WERI-Rb-1 (cell line): ENCODE measurements at regions not wholly inside any gene's neighbourhood (a gene's known extent, or its start where the extent isn't known, plus 50 kb on each side); places are given as distances from the start of the nearest gene placed in this dataset.
"Not testable (repeated sequence)": the region's sequence is repeated elsewhere in the genome, so short reads cannot be mapped to it uniquely, and the experiment has no call there.

ENCODE experiments used
- DNase-seq: peaks from one replicate; pipeline ENCODE4 v3.0.0-alpha.2; 2020
- H3K27ac ChIP-seq: fragments of 250-450 bp; sonication (Bioruptor Pico); 2 replicates; pipeline ENCODE4 v1.5.1; 2020; ENCODE audit warnings: mild to moderate bottlenecking, moderate library complexity
- H3K27me3 ChIP-seq: fragments of 250-450 bp; sonication (Bioruptor Pico); 2 replicates; pipeline ENCODE4 v1.5.1; 2021; ENCODE audit warnings: mild to moderate bottlenecking, low read depth, moderate library complexity; ENCODE audit not compliant: insufficient read depth, severe bottlenecking
- H3K36me3 ChIP-seq: fragments of 250-450 bp; sonication (Bioruptor Pico); 2 replicates; pipeline ENCODE4 v1.5.1; 2020; ENCODE audit warnings: mild to moderate bottlenecking, moderate library complexity
- H3K4me3 ChIP-seq: 2 replicates; pipeline ENCODE4 v1.5.1; 2011; ENCODE audit warnings: low read depth, mild to moderate bottlenecking, control low read depth, low read length
- H3K9me3 ChIP-seq: fragments of 250-450 bp; sonication (Bioruptor Pico); 2 replicates; pipeline ENCODE4 v1.5.1; 2021; ENCODE audit warnings: mild to moderate bottlenecking, moderate library complexity; ENCODE audit not compliant: severe bottlenecking
- TF ChIP-seq, protein P1 (sequence below): IDR thresholded peaks from 2 replicates; pipeline ENCODE4 v1.5.1; 2011; ENCODE audit warnings: low read depth, mild to moderate bottlenecking, control low read depth, inconsistent platforms, low read length

DNA sequence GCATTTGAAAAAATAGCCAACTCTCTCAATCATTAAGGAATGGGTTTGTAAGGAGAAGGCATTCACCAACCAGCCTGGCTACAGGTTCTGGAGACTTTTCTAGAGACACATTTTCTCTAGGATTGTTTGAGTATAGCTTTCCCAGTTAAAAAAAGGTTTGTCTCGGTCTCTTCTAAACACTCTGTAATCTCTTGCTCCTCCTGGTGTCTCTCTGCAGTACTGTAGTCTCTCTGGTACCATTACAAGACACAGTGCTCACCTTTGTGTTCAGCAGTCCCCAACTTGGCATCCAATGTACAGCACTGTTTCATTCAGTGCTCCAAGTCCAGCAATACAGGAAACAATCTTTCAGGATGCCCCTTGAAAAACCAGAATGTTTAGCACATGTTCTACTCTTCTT is 534.4 kb downstream of the ZNF385D start:
- H3K36me3 ChIP-seq, result no peaks in the 10 kb centered on the region
- peak; percentile 17 for DNase-seq
- H3K4me3 ChIP-seq, result no peak overlapping the region
- H3K27ac ChIP-seq, result no peak overlapping the region
- H3K9me3 ChIP-seq, result peaks cover 3% of the 10 kb centered on the region
- TF ChIP-seq, protein P1, sequence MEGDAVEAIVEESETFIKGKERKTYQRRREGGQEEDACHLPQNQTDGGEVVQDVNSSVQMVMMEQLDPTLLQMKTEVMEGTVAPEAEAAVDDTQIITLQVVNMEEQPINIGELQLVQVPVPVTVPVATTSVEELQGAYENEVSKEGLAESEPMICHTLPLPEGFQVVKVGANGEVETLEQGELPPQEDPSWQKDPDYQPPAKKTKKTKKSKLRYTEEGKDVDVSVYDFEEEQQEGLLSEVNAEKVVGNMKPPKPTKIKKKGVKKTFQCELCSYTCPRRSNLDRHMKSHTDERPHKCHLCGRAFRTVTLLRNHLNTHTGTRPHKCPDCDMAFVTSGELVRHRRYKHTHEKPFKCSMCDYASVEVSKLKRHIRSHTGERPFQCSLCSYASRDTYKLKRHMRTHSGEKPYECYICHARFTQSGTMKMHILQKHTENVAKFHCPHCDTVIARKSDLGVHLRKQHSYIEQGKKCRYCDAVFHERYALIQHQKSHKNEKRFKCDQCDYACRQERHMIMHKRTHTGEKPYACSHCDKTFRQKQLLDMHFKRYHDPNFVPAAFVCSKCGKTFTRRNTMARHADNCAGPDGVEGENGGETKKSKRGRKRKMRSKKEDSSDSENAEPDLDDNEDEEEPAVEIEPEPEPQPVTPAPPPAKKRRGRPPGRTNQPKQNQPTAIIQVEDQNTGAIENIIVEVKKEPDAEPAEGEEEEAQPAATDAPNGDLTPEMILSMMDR, result peak; percentile 69
- H3K27me3 ChIP-seq, result no peaks in the 10 kb centered on the region

- not testable (repeated sequence) for H3K4me3 ChIP-seq, H3K9me3 ChIP-seq, DNase-seq, H3K36me3 ChIP-seq, H3K27me3 ChIP-seq, H3K27ac ChIP-seq
Observed at GRCh38 chr3:21204122-21204521, 546.9 kb downstream of the ZNF385D start.

DNA sequence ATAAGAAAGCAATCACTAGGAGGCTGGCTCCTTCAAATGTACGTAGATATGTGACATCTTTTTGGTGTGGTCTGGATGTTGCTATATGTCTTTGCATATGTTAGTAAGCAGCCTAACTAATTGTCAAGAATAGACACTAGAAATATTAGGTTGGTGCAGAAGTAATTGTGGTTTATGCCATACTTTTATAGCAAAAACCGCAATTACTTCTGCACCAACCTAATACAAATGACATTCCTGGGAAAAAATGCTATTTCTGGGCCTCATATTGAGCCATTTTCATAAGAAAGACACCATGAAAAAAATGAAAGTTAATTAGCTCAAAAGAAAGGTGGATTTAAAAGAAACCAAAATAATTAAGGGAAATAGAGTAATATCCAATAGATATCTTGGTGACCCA is 555.8 kb downstream of the ZNF385D start:
- DNase-seq, result no peak
- no peaks in the 10 kb centered on the region for H3K9me3 ChIP-seq
- no peak overlapping the region for H3K27ac ChIP-seq
- TF ChIP-seq, protein P1, result no peak
- H3K27me3 ChIP-seq, result no peaks in the 10 kb centered on the region
- no peaks in the 10 kb centered on the region for H3K36me3 ChIP-seq
- H3K4me3 ChIP-seq, result no peak overlapping the region

GRCh38 chr3:21194036-21194435 is 557.0 kb downstream of the ZNF385D start:
- H3K4me3 ChIP-seq, H3K27me3 ChIP-seq, H3K27ac ChIP-seq, H3K9me3 ChIP-seq, DNase-seq, H3K36me3 ChIP-seq: not testable (repeated sequence)

- DNase-seq, result no peak
- Histone ChIP-seq H3K27me3 (no peaks in the 10 kb centered on the region), H3K4me3 (no peak overlapping the region), H3K27ac (no peak overlapping the region), H3K36me3 (no peaks in the 10 kb centered on the region), H3K9me3 (no peaks in the 10 kb centered on the region)
- TF ChIP-seq, protein P1, result no peak
Observed at GRCh38 chr3:21188459-21188858, 562.6 kb downstream of the ZNF385D start.

GRCh38 chr3:21185816-21186314 is 565.1 kb downstream of the ZNF385D start:
- no peak for DNase-seq
- TF ChIP-seq, protein P1, result no peak
- Histone ChIP-seq H3K9me3 (no peaks in the 10 kb centered on the region), H3K27me3 (no peaks in the 10 kb centered on the region), H3K36me3 (no peaks in the 10 kb centered on the region), H3K4me3 (no peak overlapping the region), H3K27ac (no peak overlapping the region)

- TF ChIP-seq, protein P1, result no peak
- no peaks in the 10 kb centered on the region for H3K27me3 ChIP-seq
- H3K27ac ChIP-seq, result no peak overlapping the region
- H3K36me3 ChIP-seq, result no peaks in the 10 kb centered on the region
- H3K4me3 ChIP-seq, result no peak overlapping the region
- DNase-seq, result no peak
- H3K9me3 ChIP-seq, result no peaks in the 10 kb centered on the region
Observed at GRCh38 chr3:21174461-21174860, 576.5 kb downstream of the ZNF385D start.
